Stimulated activated CD8-positive, alpha-beta memory T cell treated with anti-CD3 and anti-CD28 coated beads, Interleukin-7, amount 100 ng/mL, for 48 hours (primary cell): ENCODE measurements at regions not wholly inside any gene's neighbourhood (a gene's known extent, or its start where the extent isn't known, plus 50 kb on each side); places are given as distances from the start of the nearest gene placed in this dataset.

ENCODE experiments used
- DNase-seq, 2 donors: peaks; one replicate each; pipeline ENCODE4 v3.0.0-alpha.2; 2020; ENCODE audit warnings: low read depth in 1 of 2; ENCODE audit errors: extremely low read depth in 1 of 2

- DNase-seq = no peak
Measured at GRCh38 chr22:48570912-48571311, 1256.8 kb downstream of the BRD1 start.

- no peak for DNase-seq
Measured at GRCh38 chr22:48569476-48570233, 1258.0 kb downstream of the BRD1 start.

GRCh38 chr22:48568736-48569330, 1258.8 kb downstream of the BRD1 start:
- DNase-seq = no peak

GRCh38 chr22:48567213-48567975, 1260.3 kb downstream of the BRD1 start:
- DNase-seq = no peak

- no peak for DNase-seq
Measured at GRCh38 chr22:48566741-48567140, 1260.9 kb downstream of the BRD1 start.

GRCh38 chr22:48565901-48566501, 1261.7 kb downstream of the BRD1 start:
- DNase-seq = no peak

GRCh38 chr22:48564995-48565394, 1262.7 kb downstream of the BRD1 start:
- no peak for DNase-seq

GRCh38 chr22:48563966-48564330, 1263.7 kb downstream of the BRD1 start:
- no peak for DNase-seq

- no peak for DNase-seq
Measured at GRCh38 chr22:48563118-48563965, 1264.3 kb downstream of the BRD1 start.

- no peak for DNase-seq
Measured at GRCh38 chr22:48561676-48562075, 1266.0 kb downstream of the BRD1 start.

- DNase-seq = no peak
Measured at GRCh38 chr22:48560836-48561235, 1266.8 kb downstream of the BRD1 start.

- DNase-seq = no peak
Measured at GRCh38 chr22:48560389-48560751, 1267.3 kb downstream of the BRD1 start.

GRCh38 chr22:48559647-48560388, 1267.9 kb downstream of the BRD1 start:
- DNase-seq = no peak

GRCh38 chr22:48558606-48559402, 1268.9 kb downstream of the BRD1 start:
- DNase-seq = no peak

- no peak for DNase-seq
Measured at GRCh38 chr22:48558016-48558415, 1269.7 kb downstream of the BRD1 start.

- DNase-seq = no peak
Measured at GRCh38 chr22:48557473-48557872, 1270.2 kb downstream of the BRD1 start.

- no peak for DNase-seq
Measured at GRCh38 chr22:48556751-48557150, 1270.9 kb downstream of the BRD1 start.

- DNase-seq = no peak
Measured at GRCh38 chr22:48556222-48556621, 1271.5 kb downstream of the BRD1 start.

GRCh38 chr22:48555606-48556005, 1272.1 kb downstream of the BRD1 start:
- DNase-seq = no peak
